H1 (cell line): ENCODE measurements at regions not wholly inside any gene's neighbourhood (a gene's known extent, or its start where the extent isn't known, plus 50 kb on each side); places are given as distances from the start of the nearest gene placed in this dataset.

Source experiments
- CTCF ChIA-PET: fragments of 300-600 bp; sonication (Branson Sonifier 250); formaldehyde crosslinking; loops from one replicate; lab custom pipeline; 2021; ENCODE audit not compliant: partially characterized antibody; lab: Charles Lee
- POLR2A ChIA-PET: fragments of 300-600 bp; sonication (Branson Sonifier 250); formaldehyde crosslinking; loops from one replicate; lab custom pipeline; 2021; ENCODE audit warnings: inconsistent platforms; ENCODE audit not compliant: partially characterized antibody; lab: Charles Lee
- DNase-seq, 2 experiments: peaks; one replicate each; pipeline versions ENCODE4 v3.0.0 to v3.0.0-alpha.2; 2010 to 2022; ENCODE audit warnings: low spot score in 2 of 2, low read depth in 1 of 2, mixed read lengths in 1 of 2
- FAIRE-seq: peaks from 2 replicates; lab custom pipeline; 2011; peaks lifted over from hg19 to GRCh38; lab: Jason Lieb, UNC
- H2AFZ ChIP-seq: 2 replicates; pipeline ENCODE4 v1.8.1; 2012; ENCODE audit warnings: low read length, inconsistent platforms
- H2AK5ac ChIP-seq: 2 replicates; pipeline ENCODE4 v1.6.1; 2013; ENCODE audit warnings: low read depth, low read length
- H2BK120ac ChIP-seq: replicated peaks from 2 replicates; pipeline ENCODE3; 2013; ENCODE audit warnings: low read depth, low read length, inconsistent platforms
- H2BK12ac ChIP-seq: 2 replicates; pipeline ENCODE4 v1.6.1; 2013; ENCODE audit warnings: low read depth, low read length
- H2BK15ac ChIP-seq: 2 replicates; pipeline ENCODE4 v1.6.1; 2013; ENCODE audit warnings: low read length
- H2BK20ac ChIP-seq: 2 replicates; pipeline ENCODE4 v1.6.1; 2013; ENCODE audit warnings: low read length
- H2BK5ac ChIP-seq: 2 replicates; pipeline ENCODE4 v1.6.1; 2013; ENCODE audit warnings: low read depth, low read length
- H3K14ac ChIP-seq: 2 replicates; pipeline ENCODE4 v1.6.1; 2013; ENCODE audit warnings: inconsistent platforms; ENCODE audit not compliant: insufficient read length
- H3K18ac ChIP-seq: 2 replicates; pipeline ENCODE4 v1.6.1; 2013; ENCODE audit warnings: low read length; ENCODE audit errors: extremely low read depth
- H3K23ac ChIP-seq: 2 replicates; pipeline ENCODE4 v1.6.1; 2013; ENCODE audit warnings: inconsistent platforms; ENCODE audit not compliant: insufficient read length
- H3K23me2 ChIP-seq: 2 replicates; pipeline ENCODE4 v1.6.1; 2013; ENCODE audit warnings: low read depth, low read length
- H3K27ac ChIP-seq: 2 replicates; pipeline ENCODE4 v1.6.1; 2011; ENCODE audit warnings: low read depth, low read length, inconsistent platforms
- H3K27me3 ChIP-seq, 4 experiments: replicated peaks in 1 of 4; 1 replicate in 1 of 4; 2 replicates in 3 of 4; pipeline versions ENCODE4 v1.6.1 to v1.8.1; 2011 to 2013; ENCODE audit warnings: low read length in 3 of 4, mild to moderate bottlenecking in 3 of 4, inconsistent platforms in 2 of 4, mixed read lengths in 2 of 4, moderate library complexity in 1 of 4; ENCODE audit not compliant: control insufficient read depth in 3 of 4, insufficient read depth in 3 of 4; ENCODE audit errors: extremely low read depth in 1 of 4
- H3K36me3 ChIP-seq, 4 experiments: 2 replicates each; pipeline versions ENCODE4 v1.6.1 to v1.8.1; 2011 to 2013; ENCODE audit warnings: mild to moderate bottlenecking in 4 of 4, low read length in 3 of 4, moderate library complexity in 2 of 4, control low read depth in 1 of 4, inconsistent platforms in 1 of 4; ENCODE audit not compliant: insufficient read depth in 4 of 4, control insufficient read depth in 2 of 4
- H3K4ac ChIP-seq: replicated peaks from 2 replicates; pipeline ENCODE3; 2013; ENCODE audit warnings: low read length, low read depth, mixed read lengths, inconsistent platforms; ENCODE audit not compliant: insufficient read length
- H3K4me1 ChIP-seq, 4 experiments: replicated peaks in 1 of 4; 1 replicate in 1 of 4; 2 replicates in 3 of 4; pipeline versions ENCODE4 v1.6.1 to v1.8.1; 2011 to 2013; ENCODE audit warnings: low read length in 3 of 4, inconsistent platforms in 2 of 4, mixed read lengths in 1 of 4; ENCODE audit not compliant: insufficient read depth in 4 of 4, control insufficient read depth in 3 of 4
- H3K4me2 ChIP-seq, 2 experiments: 2 replicates each; pipeline versions ENCODE4 v1.6.1 to v1.8.1; 2011 to 2013; ENCODE audit warnings: low read depth in 2 of 2, low read length in 2 of 2, control low read depth in 1 of 2, inconsistent platforms in 1 of 2, mild to moderate bottlenecking in 1 of 2; ENCODE audit not compliant: insufficient read depth in 1 of 2
- H3K4me3 ChIP-seq, 4 experiments: fragments of 200-600, 300-600 bp in 1 of 4; sonication (generic), shearing (Covaris generic), sonication (Bioruptor Twin) in 1 of 4; 2 replicates each; pipeline versions ENCODE4 v1.5.1 to v1.8.1; 2011 to 2016; ENCODE audit warnings: low read length in 4 of 4, low read depth in 3 of 4, control low read depth in 2 of 4, inconsistent platforms in 2 of 4, mild to moderate bottlenecking in 2 of 4, mixed read lengths in 1 of 4, moderate library complexity in 1 of 4; ENCODE audit not compliant: insufficient read depth in 2 of 4; ENCODE audit errors: extremely low read depth in 1 of 4
- H3K56ac ChIP-seq: replicated peaks from 2 replicates; pipeline ENCODE3; 2013; ENCODE audit warnings: low read depth, mild to moderate bottlenecking, mixed read lengths, low read length, inconsistent platforms; ENCODE audit not compliant: insufficient read length
- H3K79me1 ChIP-seq: 2 replicates; pipeline ENCODE4 v1.6.1; 2013; ENCODE audit warnings: low read depth, low read length, control low read depth
- H3K79me2 ChIP-seq, 2 experiments: 2 replicates each; pipeline versions ENCODE4 v1.6.1 to v1.8.1; 2012 to 2013; ENCODE audit warnings: low read length in 2 of 2, mild to moderate bottlenecking in 2 of 2, inconsistent platforms in 1 of 2; ENCODE audit not compliant: insufficient read depth in 2 of 2, control insufficient read depth in 1 of 2
- H3K9ac ChIP-seq, 4 experiments: replicated peaks in 1 of 4; 1 replicate in 1 of 4; 2 replicates in 3 of 4; pipeline versions ENCODE4 v1.6.1 to v1.8.1; 2011 to 2013; ENCODE audit warnings: low read depth in 3 of 4, low read length in 3 of 4, control low read depth in 2 of 4, mild to moderate bottlenecking in 2 of 4, moderate library complexity in 2 of 4, inconsistent platforms in 1 of 4; ENCODE audit errors: extremely low read depth in 1 of 4
- H3K9me3 ChIP-seq, 2 experiments: 2 replicates each; pipeline versions ENCODE4 v1.6.1 to v1.8.1; 2012 to 2013; ENCODE audit warnings: mild to moderate bottlenecking in 2 of 2, moderate library complexity in 2 of 2, control low read depth in 1 of 2, inconsistent platforms in 1 of 2, low read depth in 1 of 2, low read length in 1 of 2, mixed read lengths in 1 of 2; ENCODE audit not compliant: insufficient read depth in 2 of 2
- H4K20me1 ChIP-seq, 2 experiments: replicated peaks in 1 of 2; 2 replicates each; pipeline versions ENCODE3 to v1.8.1; 2011 to 2013; ENCODE audit warnings: inconsistent platforms in 2 of 2, low read length in 2 of 2, mild to moderate bottlenecking in 1 of 2; ENCODE audit not compliant: insufficient read depth in 2 of 2, control insufficient read depth in 1 of 2
- H4K5ac ChIP-seq: 2 replicates; pipeline ENCODE4 v1.6.1; 2013; ENCODE audit warnings: low read length, low read depth, mixed read lengths, inconsistent platforms; ENCODE audit not compliant: insufficient read length
- H4K8ac ChIP-seq: 2 replicates; pipeline ENCODE4 v1.8.0; 2013; ENCODE audit warnings: mild to moderate bottlenecking, moderate library complexity, low read length, inconsistent platforms; ENCODE audit not compliant: insufficient read depth; ENCODE audit errors: extremely low read depth
- H4K91ac ChIP-seq: replicated peaks from 2 replicates; pipeline ENCODE3; 2013; ENCODE audit warnings: low read length, mixed read lengths, inconsistent platforms; ENCODE audit not compliant: insufficient read length
- CBX5 ChIP-seq: fragments of 300-800, 300-1000 bp; sonication (generic); IDR thresholded peaks from 2 replicates; pipeline ENCODE4 v1.7.1; 2016; ENCODE audit warnings: antibody characterized with exemption, low read length, low read depth
- HDAC2 ChIP-seq, 2 experiments: fragments of 300-600 bp in 1 of 2; sonication (generic) in 1 of 2; IDR thresholded peaks; 2 replicates each; pipeline ENCODE4 v1.6.1; 2011 to 2012; ENCODE audit warnings: low read depth in 2 of 2, low read length in 2 of 2, mild to moderate bottlenecking in 2 of 2, moderate library complexity in 2 of 2, borderline replicate concordance in 1 of 2, inconsistent platforms in 1 of 2
- KDM4A ChIP-seq: IDR thresholded peaks from one replicate; pipeline ENCODE4 v1.7.1; 2012; ENCODE audit warnings: low read depth, mild to moderate bottlenecking, moderate library complexity, low read length, inconsistent platforms; ENCODE audit not compliant: severe bottlenecking
- RFX5 ChIP-seq: IDR thresholded peaks from 2 replicates; pipeline ENCODE4 v1.6.1; 2011; ENCODE audit warnings: low read depth, low read length, improper control_type of control experiment, borderline replicate concordance
- TBP ChIP-seq: IDR thresholded peaks from 2 replicates; pipeline ENCODE4 v1.6.1; 2011; ENCODE audit warnings: low read depth, low read length, improper control_type of control experiment
- WGBS, 2 experiments: shearing (Covaris generic) in 1 of 2; methylation state at CpG; one replicate each; pipeline versions ENCODE4 v1.1.6 to v1.1.7; 2013 to 2015; ENCODE audit warnings: low lambda C conversion rate in 2 of 2, mixed read lengths in 2 of 2, inconsistent platforms in 1 of 2, low coverage in 1 of 2, missing lambda C conversion rate in 1 of 2; ENCODE audit not compliant: insufficient replicate concordance in 2 of 2, insufficient coverage in 1 of 2, insufficient read length in 1 of 2; ENCODE audit errors: extremely low coverage in 1 of 2, missing lambda C conversion rate in 1 of 2; 5-methylcytosine and 5-hydroxymethylcytosine counted together

DNA sequence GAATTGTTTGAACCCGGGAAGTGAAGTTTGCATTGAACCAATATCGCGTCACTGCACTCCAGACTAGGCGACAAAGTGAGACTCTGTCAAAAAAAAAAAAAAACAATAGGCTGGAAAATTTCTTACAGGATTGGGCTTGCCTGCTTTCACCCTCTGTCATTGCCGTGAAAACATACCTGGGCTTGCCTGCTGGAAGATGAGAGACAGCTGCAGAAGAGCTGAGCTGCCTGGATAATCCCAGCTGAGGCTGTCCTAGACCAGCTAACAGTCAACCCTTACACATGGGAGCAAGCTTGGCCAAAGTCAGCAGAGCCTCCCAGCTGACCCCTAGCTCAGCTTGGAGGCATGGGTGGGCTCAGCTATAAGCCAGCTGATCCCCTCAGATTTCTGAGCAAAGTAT is 306.2 kb downstream of the CCSER2 start:
- no peak overlapping the region for H3K18ac ChIP-seq
- H2BK120ac ChIP-seq, result no peak overlapping the region
- no peaks in the 10 kb centered on the region for H3K27me3 ChIP-seq
- WGBS, 2 experiments, result 88% methylated on average over 2 of the region's 5 CpGs; no CpG with 5 or more reads in 1 of the 2 experiments
- no peak overlapping the region for H2BK12ac ChIP-seq
- H4K91ac ChIP-seq, result no peak overlapping the region
- H3K23ac ChIP-seq, result no peak overlapping the region
- no peak overlapping the region for H4K5ac ChIP-seq
- no peak overlapping the region for H2AK5ac ChIP-seq
- H3K79me1 ChIP-seq, result no peaks in the 10 kb centered on the region
- no peak overlapping the region for H4K8ac ChIP-seq
- peaks cover 0 to 4% (median 0%) of the 10 kb centered on the region in 4 experiments; a peak in 1 of 7 replicates for H3K4me1 ChIP-seq
- no peak overlapping the region for H2AFZ ChIP-seq
- DNase-seq (no peak), FAIRE-seq (no peak)
- no peaks in the 10 kb centered on the region for H3K36me3 ChIP-seq
- H3K27ac ChIP-seq, result no peak overlapping the region
- no peak overlapping the region for H2BK15ac ChIP-seq
- H3K9me3 ChIP-seq, result no peaks in the 10 kb centered on the region
- TF ChIP-seq TBP, result no peak
- no peak for TF ChIP-seq HDAC2 (IDR thresholded peaks at IDR 0.05; ENCODE audit: borderline replicate concordance in 1 of 2, low read depth in 2 of 2, low read length in 2 of 2)
- TF ChIP-seq CBX5, result no peak
- TF ChIP-seq RFX5, result no peak
- TF ChIP-seq KDM4A, result no peak
- ChIA-PET POLR2A (no interaction called here), CTCF (interaction anchor here (0.7 to 1.4 kb wide), 3 partner anchors 22 to 1283 kb away, joined by 3 to 6 read pairs (median 4); no protein-coding TSS in a partner anchor)
- no peaks in the 10 kb centered on the region for H3K23me2 ChIP-seq
- peaks cover 0 to 1% of the 10 kb centered on the region in 2 experiments for H4K20me1 ChIP-seq
- no peak overlapping the region for H3K4me2 ChIP-seq
- H3K14ac ChIP-seq, result no peak overlapping the region
- H3K56ac ChIP-seq, result no peak overlapping the region
- no peak overlapping the region for H3K4me3 ChIP-seq
- H3K79me2 ChIP-seq, result no peaks in the 10 kb centered on the region
- no peak overlapping the region for H2BK5ac ChIP-seq
- no peak overlapping the region for H3K9ac ChIP-seq
- H3K4ac ChIP-seq, result no peak overlapping the region
- no peak overlapping the region for H2BK20ac ChIP-seq
